HG03095 (cell line): ENCODE measurements at regions not wholly inside any gene's neighbourhood (a gene's known extent, or its start where the extent isn't known, plus 50 kb on each side); places are given as distances from the start of the nearest gene placed in this dataset.
A peak's percentile ranks its signal among the peaks of the same experiment; 100 is the strongest.
"Not testable (repeated sequence)": the region's sequence is repeated elsewhere in the genome, so short reads cannot be mapped to it uniquely, and the experiment has no call there.

Experiments
- ATAC-seq: cut with Tn5 transposase; IDR thresholded peaks from one replicate; pipeline ENCODE4 v1.9.1; 2021; ENCODE audit warnings: moderate library complexity; ENCODE audit not compliant: unreplicated experiment

DNA sequence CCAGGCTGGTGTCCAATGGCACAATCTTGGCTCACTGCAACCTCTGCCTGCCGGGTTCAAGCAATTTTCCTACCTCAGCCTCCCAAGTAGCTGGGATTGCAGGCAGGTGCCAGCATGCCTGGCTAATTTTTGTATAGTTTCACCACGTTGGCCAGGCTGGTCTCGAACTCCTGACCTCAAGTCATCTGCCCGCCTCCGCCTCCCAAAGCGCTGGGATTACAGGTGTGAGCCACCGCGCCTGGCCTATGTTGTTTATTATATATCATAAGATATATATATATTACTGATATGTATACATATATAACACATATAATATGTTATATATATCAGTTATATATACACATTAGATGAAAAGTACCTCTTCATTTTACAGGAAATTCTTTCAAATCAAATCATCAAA, 914.7 kb downstream of the FOXD4L5 start:
- not testable (repeated sequence) for ATAC-seq

DNA sequence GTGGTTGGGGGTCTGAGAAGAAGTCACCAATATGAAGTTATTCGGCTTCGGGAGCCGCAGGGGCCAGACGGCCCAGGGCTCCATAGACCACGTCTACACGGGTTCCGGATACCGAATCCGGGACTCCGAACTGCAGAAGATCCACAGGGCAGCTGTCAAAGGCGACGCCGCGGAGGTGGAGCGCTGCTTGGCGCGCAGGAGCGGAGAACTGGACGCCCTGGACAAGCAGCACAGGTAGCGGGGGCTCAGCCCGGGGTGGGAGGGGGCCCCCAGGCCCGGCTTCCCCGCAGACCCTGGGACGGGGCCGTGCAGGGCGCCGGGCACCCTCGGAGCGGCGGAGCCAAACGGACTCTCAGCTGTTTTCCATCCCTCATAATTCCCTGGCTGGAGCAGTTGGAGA, 915.4 kb downstream of the FOXD4L5 start:
- not testable (repeated sequence) for ATAC-seq

DNA sequence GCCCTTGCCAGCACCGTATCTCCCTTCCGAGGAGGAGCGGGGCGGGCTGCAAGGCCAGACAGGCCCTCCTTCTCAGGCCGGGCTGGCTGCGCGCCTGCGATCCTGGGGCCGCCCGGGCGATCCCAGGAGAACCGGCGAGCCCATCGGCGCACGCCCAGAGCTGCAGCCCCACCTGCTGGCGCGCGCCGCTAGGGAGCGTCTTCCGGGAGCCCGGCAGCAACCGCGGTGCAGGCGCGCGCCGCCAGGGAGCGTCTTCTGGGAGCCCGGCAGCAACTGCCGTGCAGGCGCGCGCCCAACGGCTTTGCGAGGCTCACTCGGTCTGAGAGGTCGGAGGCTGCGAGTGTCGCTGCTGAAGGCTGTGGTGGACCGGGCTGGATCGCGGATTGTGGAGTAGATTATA, 915.9 kb downstream of the FOXD4L5 start:
- peak; percentile 100 for ATAC-seq

DNA sequence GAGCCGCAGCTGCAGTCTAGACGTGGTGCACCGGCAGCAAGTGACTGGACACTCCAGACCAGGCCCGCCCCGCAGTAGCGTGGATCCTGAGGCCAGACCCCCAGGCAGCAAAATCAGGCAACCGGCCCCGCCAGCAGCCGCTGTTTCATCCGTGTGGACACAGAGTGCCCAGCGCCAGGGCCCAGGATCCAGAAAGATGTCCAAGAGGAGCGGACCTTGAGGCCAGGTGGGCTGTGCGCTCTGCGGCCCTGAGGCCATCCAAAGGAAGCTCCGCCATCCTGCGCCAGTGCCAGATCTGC, 916.4 kb downstream of the FOXD4L5 start:
- not testable (repeated sequence) for ATAC-seq

DNA sequence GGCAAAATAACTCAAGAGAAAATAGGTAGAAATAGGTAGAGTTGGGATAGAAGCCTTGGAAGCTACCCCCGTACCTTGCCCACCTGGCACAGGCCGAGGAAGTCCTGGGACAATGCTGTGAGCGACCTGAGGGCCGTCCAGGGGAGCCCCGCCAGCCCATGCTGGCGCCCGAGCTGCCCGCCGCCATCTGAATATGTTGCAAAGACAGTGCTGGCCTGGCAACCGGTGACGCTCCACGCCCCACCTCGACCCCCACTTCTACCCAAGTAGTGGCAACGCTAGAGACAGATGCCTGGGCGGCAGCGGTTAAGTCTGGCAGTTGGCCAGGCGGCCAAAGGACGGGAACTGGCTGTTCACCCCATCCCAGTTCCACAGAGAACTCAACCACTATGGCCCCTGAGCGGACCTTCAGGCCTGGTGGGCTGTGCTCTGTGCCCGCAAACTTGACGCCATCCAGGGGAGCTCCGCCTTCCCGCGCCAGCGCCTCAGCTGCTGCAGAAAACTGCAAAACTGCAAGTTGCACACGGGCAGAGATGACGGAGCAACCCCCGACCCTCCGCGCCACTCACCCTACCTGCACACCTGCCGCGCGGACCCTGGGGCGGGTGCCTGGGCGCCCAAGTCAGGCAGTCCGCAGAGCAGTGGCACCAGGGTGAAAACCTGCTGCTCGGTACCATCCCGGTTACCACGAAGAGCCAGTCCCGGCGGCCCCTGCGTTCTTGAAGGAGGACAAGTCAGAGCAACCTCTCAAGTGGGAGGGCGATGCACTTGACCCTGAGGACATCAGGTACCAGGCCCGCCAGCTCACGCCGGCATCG, 917.0 kb downstream of the FOXD4L5 start:
- ATAC-seq: not testable (repeated sequence)
